B cell (primary cell): ENCODE measurements at regions not wholly inside any gene's neighbourhood (a gene's known extent, or its start where the extent isn't known, plus 50 kb on each side); places are given as distances from the start of the nearest gene placed in this dataset.

Experiments used
- EZH2 ChIP-seq: IDR thresholded peaks from 2 replicates; pipeline ENCODE4 v1.6.1; 2012; ENCODE audit warnings: borderline replicate concordance, low read depth, mild to moderate bottlenecking, moderate library complexity, low read length; ENCODE audit not compliant: insufficient read depth, poor library complexity, severe bottlenecking
- TF ChIP-seq, protein P1 (sequence below): fragments of 200-600 bp; IDR thresholded peaks from one replicate; pipeline ENCODE4 v1.8.0; 2022; ENCODE audit warnings: antibody characterized with exemption, mild to moderate bottlenecking

DNA sequence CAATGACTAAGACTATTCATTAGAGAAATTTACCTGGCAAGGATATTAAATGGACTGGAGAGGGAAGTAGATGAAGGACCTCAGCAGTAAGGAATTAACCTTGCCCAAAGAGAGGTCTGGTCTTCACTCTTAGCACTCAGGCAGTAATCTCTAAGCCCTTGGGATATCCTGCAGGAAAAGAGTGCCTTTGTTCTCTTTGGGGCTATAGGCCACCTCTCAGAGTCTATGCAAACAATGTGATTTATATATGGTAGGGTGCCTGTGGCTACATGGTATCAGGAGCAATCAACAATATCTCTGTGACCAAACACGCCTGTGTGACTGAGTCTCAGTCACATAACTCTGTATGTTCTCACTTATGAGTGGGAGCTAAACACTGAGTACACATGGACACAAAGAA is 154.7 kb upstream of the CDK1 start:
- TF ChIP-seq, protein P1, sequence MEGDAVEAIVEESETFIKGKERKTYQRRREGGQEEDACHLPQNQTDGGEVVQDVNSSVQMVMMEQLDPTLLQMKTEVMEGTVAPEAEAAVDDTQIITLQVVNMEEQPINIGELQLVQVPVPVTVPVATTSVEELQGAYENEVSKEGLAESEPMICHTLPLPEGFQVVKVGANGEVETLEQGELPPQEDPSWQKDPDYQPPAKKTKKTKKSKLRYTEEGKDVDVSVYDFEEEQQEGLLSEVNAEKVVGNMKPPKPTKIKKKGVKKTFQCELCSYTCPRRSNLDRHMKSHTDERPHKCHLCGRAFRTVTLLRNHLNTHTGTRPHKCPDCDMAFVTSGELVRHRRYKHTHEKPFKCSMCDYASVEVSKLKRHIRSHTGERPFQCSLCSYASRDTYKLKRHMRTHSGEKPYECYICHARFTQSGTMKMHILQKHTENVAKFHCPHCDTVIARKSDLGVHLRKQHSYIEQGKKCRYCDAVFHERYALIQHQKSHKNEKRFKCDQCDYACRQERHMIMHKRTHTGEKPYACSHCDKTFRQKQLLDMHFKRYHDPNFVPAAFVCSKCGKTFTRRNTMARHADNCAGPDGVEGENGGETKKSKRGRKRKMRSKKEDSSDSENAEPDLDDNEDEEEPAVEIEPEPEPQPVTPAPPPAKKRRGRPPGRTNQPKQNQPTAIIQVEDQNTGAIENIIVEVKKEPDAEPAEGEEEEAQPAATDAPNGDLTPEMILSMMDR: no peak
- TF ChIP-seq EZH2: no peak
